ENCODE measurements at regions not wholly inside any gene's neighbourhood (a gene's known extent, or its start where the extent isn't known, plus 50 kb on each side); places are given as distances from the start of the nearest gene placed in this dataset.

DNA sequence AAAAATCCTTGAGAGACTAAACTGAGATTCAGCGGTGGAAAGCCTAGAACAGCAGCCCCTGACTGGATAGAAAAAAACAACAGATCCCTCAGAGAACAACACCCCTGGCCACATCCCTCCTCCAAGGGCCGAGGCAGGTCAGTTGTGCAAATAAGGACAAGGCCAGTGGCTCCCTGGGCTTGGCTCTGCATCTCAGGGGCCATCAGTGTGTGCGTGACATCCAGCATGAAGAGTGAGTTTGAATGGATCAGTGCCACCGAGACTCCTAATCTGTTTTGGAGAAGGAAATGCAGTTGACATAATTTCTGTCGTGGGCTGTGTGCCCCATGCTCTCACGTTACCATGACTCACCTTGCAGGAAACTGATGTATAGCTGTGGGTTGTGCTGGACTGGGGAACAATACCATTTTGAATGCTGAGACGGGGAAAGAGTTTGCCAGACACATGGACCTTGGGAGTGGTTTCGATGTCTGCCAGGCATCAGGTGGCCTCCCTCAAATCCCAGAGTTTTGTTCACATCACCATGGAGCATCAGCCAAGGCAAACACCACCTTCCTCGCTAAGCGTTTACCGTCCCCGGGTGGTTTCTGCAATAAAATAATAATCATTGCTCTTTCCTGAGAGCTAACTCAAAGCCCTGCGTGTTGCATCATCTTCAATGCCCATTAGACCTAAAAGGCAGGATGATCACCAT lies 153.2 kb upstream of the FZD8 start:
- Histone ChIP-seq H3K9ac (replicated peaks; ENCODE audit: extremely low read depth, insufficient read depth, low read length) (no peak overlapping the region), H3K36me3 (ENCODE audit: control insufficient read depth in 2 of 2, extremely low read depth in 1 of 2, insufficient read depth in 2 of 2, low read length in 2 of 2) (no peaks in the 10 kb centered on the region), H4K20me1 (replicated peaks; ENCODE audit: control insufficient read depth, extremely low read depth, insufficient read depth, low read length) (no peaks in the 10 kb centered on the region), H3K27me3 (ENCODE audit: control insufficient read depth in 2 of 2, insufficient read depth in 2 of 2, low read length in 2 of 2) (peaks cover 0 to 4% of the 10 kb centered on the region in 2 experiments), H3K4me2 (ENCODE audit: insufficient read depth, low read length) (no peak overlapping the region), H3K27ac (ENCODE audit: insufficient read depth, low read depth, low read length) (no peak overlapping the region), H3K9me1 (replicated peaks; ENCODE audit: control insufficient read depth, extremely low read depth, insufficient read depth, low read length) (no peaks in the 10 kb centered on the region), H3K4me1 (ENCODE audit: control insufficient read depth, extremely low read depth, insufficient read depth, low read length) (peaks cover 6% of the 10 kb centered on the region), H3K9me3 (replicated peaks; ENCODE audit: control insufficient read depth, insufficient read depth, low read length) (no peaks in the 10 kb centered on the region), H3K4me3 (replicated peaks in 1 of 3; ENCODE audit: insufficient read depth in 1 of 3, low read depth in 1 of 3, low read length in 3 of 3) (no peak overlapping the region), H2AFZ (ENCODE audit: low read depth, low read length) (peak overlapping the region; percentile 81), H3K79me2 (ENCODE audit: control insufficient read depth, insufficient read depth, low read length) (no peaks in the 10 kb centered on the region)
- dilution Hi-C loops (cut with MboI; ENCODE audit: extremely low pct_ligation_motif_present, low sequenced_read_pairs) (no loop called here), intact Hi-C loops (cut with micrococcal nuclease) (no loop called here)
- ChIA-PET POLR2A (no interaction called here), CTCF (no interaction called here)
- TF ChIP-seq, protein P1, sequence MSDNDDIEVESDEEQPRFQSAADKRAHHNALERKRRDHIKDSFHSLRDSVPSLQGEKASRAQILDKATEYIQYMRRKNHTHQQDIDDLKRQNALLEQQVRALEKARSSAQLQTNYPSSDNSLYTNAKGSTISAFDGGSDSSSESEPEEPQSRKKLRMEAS (IDR thresholded peaks at IDR 0.05; ENCODE audit: insufficient read depth, insufficient read length) = no peak
- TF ChIP-seq JUN (IDR thresholded peaks at IDR 0.05; ENCODE audit: borderline replicate concordance, insufficient read depth, insufficient read length, low read depth) = peak; percentile 72
- no peak for TF ChIP-seq POLR2AphosphoS5 (IDR thresholded peaks at IDR 0.05; ENCODE audit: insufficient read depth, low read depth, low read length)
- peak; percentile 64 for TF ChIP-seq FOS (IDR thresholded peaks at IDR 0.05; ENCODE audit: borderline replicate concordance, insufficient read depth, low read length)
- no peak for TF ChIP-seq EZH2 (IDR thresholded peaks at IDR 0.05; ENCODE audit: borderline replicate concordance, low read depth, low read length, severe bottlenecking)
- FAIRE-seq (peak; percentile 88), DNase-seq (ENCODE audit: low read depth, low spot score) (peak; percentile 60)
- BruUV-seq (replicated peaks) = no TSS peak

DNA sequence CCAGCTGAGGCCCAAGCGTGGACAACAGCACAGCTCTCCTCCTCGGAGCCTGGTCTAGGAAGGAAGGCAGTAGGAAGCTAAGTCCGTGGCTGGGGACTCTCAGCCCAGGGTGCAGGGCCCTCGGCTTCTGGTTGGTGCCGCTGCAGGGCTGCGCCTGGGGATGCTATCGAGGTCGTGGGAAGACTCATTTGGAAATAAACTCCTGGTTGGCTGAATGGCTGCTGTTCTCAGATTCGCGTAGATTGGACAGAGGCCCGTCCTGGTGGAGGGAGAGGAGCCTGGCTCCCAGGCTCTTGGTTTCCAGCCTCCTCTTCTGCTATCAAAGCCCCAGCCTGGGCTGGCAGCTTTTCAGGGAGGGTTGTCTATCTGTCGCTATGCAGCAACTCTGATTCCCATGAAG lies 152.6 kb upstream of the FZD8 start:
- Histone ChIP-seq H3K27ac (ENCODE audit: insufficient read depth, low read depth, low read length) (no peak overlapping the region), H4K20me1 (replicated peaks; ENCODE audit: control insufficient read depth, extremely low read depth, insufficient read depth, low read length) (no peaks in the 10 kb centered on the region), H3K79me2 (ENCODE audit: control insufficient read depth, insufficient read depth, low read length) (no peaks in the 10 kb centered on the region), H3K36me3 (ENCODE audit: control insufficient read depth in 2 of 2, extremely low read depth in 1 of 2, insufficient read depth in 2 of 2, low read length in 2 of 2) (no peaks in the 10 kb centered on the region), H3K9me1 (replicated peaks; ENCODE audit: control insufficient read depth, extremely low read depth, insufficient read depth, low read length) (no peaks in the 10 kb centered on the region), H3K4me2 (ENCODE audit: insufficient read depth, low read length) (no peak overlapping the region), H3K4me1 (ENCODE audit: control insufficient read depth, extremely low read depth, insufficient read depth, low read length) (peaks cover 6% of the 10 kb centered on the region), H3K27me3 (ENCODE audit: control insufficient read depth in 2 of 2, insufficient read depth in 2 of 2, low read length in 2 of 2) (peaks cover 0 to 4% of the 10 kb centered on the region in 2 experiments), H3K9me3 (replicated peaks; ENCODE audit: control insufficient read depth, insufficient read depth, low read length) (no peaks in the 10 kb centered on the region), H3K9ac (replicated peaks; ENCODE audit: extremely low read depth, insufficient read depth, low read length) (no peak overlapping the region), H3K4me3 (replicated peaks in 1 of 3; ENCODE audit: insufficient read depth in 1 of 3, low read depth in 1 of 3, low read length in 3 of 3) (no peak overlapping the region), H2AFZ (ENCODE audit: low read depth, low read length) (no peak overlapping the region)
- DNase-seq (ENCODE audit: low read depth, low spot score) (no peak), FAIRE-seq (no peak)
- intact Hi-C loops (cut with micrococcal nuclease) (no loop called here), dilution Hi-C loops (cut with MboI; ENCODE audit: extremely low pct_ligation_motif_present, low sequenced_read_pairs) (no loop called here)
- ChIA-PET CTCF (no interaction called here), POLR2A (no interaction called here)
- TF ChIP-seq EZH2 (IDR thresholded peaks at IDR 0.05; ENCODE audit: borderline replicate concordance, low read depth, low read length, severe bottlenecking) = no peak
- TF ChIP-seq POLR2A (IDR thresholded peaks at IDR 0.05; ENCODE audit: low read depth, low read length) = no peak
- TF ChIP-seq JUN (IDR thresholded peaks at IDR 0.05; ENCODE audit: borderline replicate concordance, insufficient read depth, insufficient read length, low read depth) = no peak
- TF ChIP-seq GATA2 (IDR thresholded peaks at IDR 0.05; ENCODE audit: insufficient read depth, insufficient read length, low read depth, low read length) = no peak
- TF ChIP-seq, protein P2, sequence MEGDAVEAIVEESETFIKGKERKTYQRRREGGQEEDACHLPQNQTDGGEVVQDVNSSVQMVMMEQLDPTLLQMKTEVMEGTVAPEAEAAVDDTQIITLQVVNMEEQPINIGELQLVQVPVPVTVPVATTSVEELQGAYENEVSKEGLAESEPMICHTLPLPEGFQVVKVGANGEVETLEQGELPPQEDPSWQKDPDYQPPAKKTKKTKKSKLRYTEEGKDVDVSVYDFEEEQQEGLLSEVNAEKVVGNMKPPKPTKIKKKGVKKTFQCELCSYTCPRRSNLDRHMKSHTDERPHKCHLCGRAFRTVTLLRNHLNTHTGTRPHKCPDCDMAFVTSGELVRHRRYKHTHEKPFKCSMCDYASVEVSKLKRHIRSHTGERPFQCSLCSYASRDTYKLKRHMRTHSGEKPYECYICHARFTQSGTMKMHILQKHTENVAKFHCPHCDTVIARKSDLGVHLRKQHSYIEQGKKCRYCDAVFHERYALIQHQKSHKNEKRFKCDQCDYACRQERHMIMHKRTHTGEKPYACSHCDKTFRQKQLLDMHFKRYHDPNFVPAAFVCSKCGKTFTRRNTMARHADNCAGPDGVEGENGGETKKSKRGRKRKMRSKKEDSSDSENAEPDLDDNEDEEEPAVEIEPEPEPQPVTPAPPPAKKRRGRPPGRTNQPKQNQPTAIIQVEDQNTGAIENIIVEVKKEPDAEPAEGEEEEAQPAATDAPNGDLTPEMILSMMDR (IDR thresholded peaks at IDR 0.05; ENCODE audit: extremely low read depth in 1 of 2, insufficient read depth in 1 of 2, low read depth in 1 of 2, low read length in 2 of 2) = no peak
- BruUV-seq (replicated peaks) = no TSS peak

Measured in endothelial cell of umbilical vein (primary cell).